GM19023 (cell line): ENCODE measurements at regions not wholly inside any gene's neighbourhood (a gene's known extent, or its start where the extent isn't known, plus 50 kb on each side); places are given as distances from the start of the nearest gene placed in this dataset.

Source experiments
- ATAC-seq: cut with Tn5 transposase; IDR thresholded peaks from one replicate; pipeline ENCODE4 v1.9.1; 2021; ENCODE audit warnings: mild to moderate bottlenecking, moderate library complexity; ENCODE audit not compliant: unreplicated experiment

GRCh38 chr3:73680391-73681095 lies 55.8 kb upstream of the PDZRN3 start:
- ATAC-seq, result no peak

GRCh38 chr3:73677336-73678024 lies 52.7 kb upstream of the PDZRN3 start:
- no peak for ATAC-seq
